ENCODE measurements at regions not wholly inside any gene's neighbourhood (a gene's known extent, or its start where the extent isn't known, plus 50 kb on each side); places are given as distances from the start of the nearest gene placed in this dataset.

DNA sequence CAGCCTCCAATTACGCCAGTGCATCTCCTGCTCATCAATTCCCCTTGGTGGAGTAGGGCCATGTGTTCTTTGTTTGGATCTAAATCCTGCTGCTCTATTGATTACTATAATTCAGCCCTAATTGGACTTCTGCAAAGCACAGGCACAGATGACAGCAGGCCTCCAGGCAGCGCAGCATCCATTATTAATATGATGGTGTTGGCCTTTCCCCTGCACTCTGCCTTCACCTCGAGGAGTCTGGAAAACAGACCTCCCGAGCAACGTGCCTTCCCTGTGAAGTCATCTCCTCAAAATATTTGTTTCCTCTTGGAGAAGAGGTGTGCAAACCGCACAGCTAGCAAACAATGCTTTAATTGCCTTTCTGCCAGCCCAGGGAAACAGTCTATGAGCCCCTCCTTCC lies 92.5 kb downstream of the UQCRFS1 start (continued):
- TF ChIP-seq SREBF2 (IDR thresholded peaks at IDR 0.05; ENCODE audit: low read length) = no peak

DNA sequence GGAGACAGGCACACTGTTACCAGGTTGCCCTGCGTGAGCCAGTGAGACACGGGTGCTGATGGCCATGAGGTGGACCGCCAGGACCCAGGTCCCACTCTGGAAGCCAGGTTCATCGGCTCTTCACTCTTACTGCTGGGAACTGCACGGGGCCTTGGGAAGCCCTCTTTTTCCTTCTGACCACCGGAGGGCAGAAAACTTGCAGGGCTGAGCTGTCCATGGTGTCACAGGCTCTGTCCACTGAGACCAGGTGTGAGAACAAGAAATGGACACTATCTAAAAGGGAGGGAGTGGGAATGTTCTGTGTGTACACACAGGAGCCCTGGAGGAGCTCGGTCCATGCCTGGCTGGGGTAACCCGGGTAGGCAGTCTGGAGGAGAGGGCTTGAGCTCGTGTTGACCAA lies 93.4 kb downstream of the UQCRFS1 start:
- SMC1A ChIA-PET (ENCODE audit: uncharacterized antibody, unreplicated experiment) = no interaction called here
- Histone ChIP-seq H3K9ac (ENCODE audit: control insufficient read depth, insufficient read depth, low read length) (no peak overlapping the region), H3K4me2 (ENCODE audit: control insufficient read depth, insufficient read depth) (no peak overlapping the region), H4K20me1 (ENCODE audit: control insufficient read depth, insufficient read depth) (no peaks in the 10 kb centered on the region), H3K4me3 (no peak overlapping the region), H3K36me3 (ENCODE audit: control insufficient read depth in 2 of 2, insufficient read depth in 2 of 2, low read length in 1 of 2) (no peaks in the 10 kb centered on the region), H3K4me1 (ENCODE audit: control insufficient read depth, insufficient read depth, low read length) (no peaks in the 10 kb centered on the region), H3K79me2 (ENCODE audit: control insufficient read depth, insufficient read depth, low read length) (no peaks in the 10 kb centered on the region), H3K27ac (ENCODE audit: control insufficient read depth, insufficient read depth) (no peak overlapping the region), H3K27me3 (replicated peaks in 1 of 2; ENCODE audit: control insufficient read depth in 2 of 2, insufficient read depth in 2 of 2, low read length in 1 of 2) (no peaks in the 10 kb centered on the region), H2AFZ (ENCODE audit: control insufficient read depth, low read depth, low read length) (no peak overlapping the region), H3K9me3 (replicated peaks; ENCODE audit: control insufficient read depth, insufficient read depth, low read length) (no peaks in the 10 kb centered on the region; the same call in 2 of the 3 replicates)
- no TSS peak for BruUV-seq (replicated peaks)
- no peak for ATAC-seq
- intact Hi-C loops (cut with micrococcal nuclease; ENCODE audit: unreplicated experiment) (no loop called here), in situ Hi-C loops (cut with MboI) (no loop called here)
- CTCF ChIA-PET = no interaction called here
- 15% methylated on average over 9 of the region's 9 CpGs for WGBS (ENCODE audit: insufficient coverage, insufficient replicate concordance, low lambda C conversion rate, missing lambda C conversion rate)
- no peak for FAIRE-seq
- POLR2A ChIA-PET = no interaction called here
- no peak for DNase-seq (ENCODE audit: low read depth, low spot score)
- RAD21 ChIA-PET (ENCODE audit: unreplicated experiment) = no interaction called here
- TF ChIP-seq RB1 (IDR thresholded peaks at IDR 0.05; ENCODE audit: borderline replicate concordance) (no peak), SMARCA5 (IDR thresholded peaks at IDR 0.05) (no peak), RUNX3 (IDR thresholded peaks at IDR 0.05; ENCODE audit: low read length) (no peak), CEBPB (IDR thresholded peaks at IDR 0.05; ENCODE audit: borderline replicate concordance in 1 of 2, low read depth in 2 of 2, low read length in 2 of 2) (no peak), SMC3 (IDR thresholded peaks at IDR 0.05; ENCODE audit: borderline replicate concordance, low read length) (no peak), MYC (IDR thresholded peaks at IDR 0.05; ENCODE audit: insufficient read depth, insufficient read length, insufficient replicate concordance, low read length, severe bottlenecking) (no peak), EED (IDR thresholded peaks at IDR 0.05; ENCODE audit: low read depth) (no peak), NFIC (IDR thresholded peaks at IDR 0.05; ENCODE audit: low read depth, low read length) (no peak), IKZF1 (conservative IDR thresholded peaks at IDR 0.05) (no peak), TCF12 (IDR thresholded peaks at IDR 0.05; ENCODE audit: low read depth, low read length) (no peak), MTA2 (IDR thresholded peaks at IDR 0.05; ENCODE audit: low read depth) (no peak), HDGF (IDR thresholded peaks at IDR 0.05) (no peak)
- TF ChIP-seq, protein P1, sequence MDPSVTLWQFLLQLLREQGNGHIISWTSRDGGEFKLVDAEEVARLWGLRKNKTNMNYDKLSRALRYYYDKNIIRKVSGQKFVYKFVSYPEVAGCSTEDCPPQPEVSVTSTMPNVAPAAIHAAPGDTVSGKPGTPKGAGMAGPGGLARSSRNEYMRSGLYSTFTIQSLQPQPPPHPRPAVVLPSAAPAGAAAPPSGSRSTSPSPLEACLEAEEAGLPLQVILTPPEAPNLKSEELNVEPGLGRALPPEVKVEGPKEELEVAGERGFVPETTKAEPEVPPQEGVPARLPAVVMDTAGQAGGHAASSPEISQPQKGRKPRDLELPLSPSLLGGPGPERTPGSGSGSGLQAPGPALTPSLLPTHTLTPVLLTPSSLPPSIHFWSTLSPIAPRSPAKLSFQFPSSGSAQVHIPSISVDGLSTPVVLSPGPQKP (IDR thresholded peaks at IDR 0.05; ENCODE audit: low read depth, low read length) = no peak
- TF ChIP-seq, protein P2, sequence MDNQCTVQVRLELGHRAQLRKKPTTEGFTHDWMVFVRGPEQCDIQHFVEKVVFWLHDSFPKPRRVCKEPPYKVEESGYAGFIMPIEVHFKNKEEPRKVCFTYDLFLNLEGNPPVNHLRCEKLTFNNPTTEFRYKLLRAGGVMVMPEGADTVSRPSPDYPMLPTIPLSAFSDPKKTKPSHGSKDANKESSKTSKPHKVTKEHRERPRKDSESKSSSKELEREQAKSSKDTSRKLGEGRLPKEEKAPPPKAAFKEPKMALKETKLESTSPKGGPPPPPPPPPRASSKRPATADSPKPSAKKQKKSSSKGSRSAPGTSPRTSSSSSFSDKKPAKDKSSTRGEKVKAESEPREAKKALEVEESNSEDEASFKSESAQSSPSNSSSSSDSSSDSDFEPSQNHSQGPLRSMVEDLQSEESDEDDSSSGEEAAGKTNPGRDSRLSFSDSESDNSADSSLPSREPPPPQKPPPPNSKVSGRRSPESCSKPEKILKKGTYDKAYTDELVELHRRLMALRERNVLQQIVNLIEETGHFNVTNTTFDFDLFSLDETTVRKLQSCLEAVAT (IDR thresholded peaks at IDR 0.05) = no peak
- TF ChIP-seq, protein P3, sequence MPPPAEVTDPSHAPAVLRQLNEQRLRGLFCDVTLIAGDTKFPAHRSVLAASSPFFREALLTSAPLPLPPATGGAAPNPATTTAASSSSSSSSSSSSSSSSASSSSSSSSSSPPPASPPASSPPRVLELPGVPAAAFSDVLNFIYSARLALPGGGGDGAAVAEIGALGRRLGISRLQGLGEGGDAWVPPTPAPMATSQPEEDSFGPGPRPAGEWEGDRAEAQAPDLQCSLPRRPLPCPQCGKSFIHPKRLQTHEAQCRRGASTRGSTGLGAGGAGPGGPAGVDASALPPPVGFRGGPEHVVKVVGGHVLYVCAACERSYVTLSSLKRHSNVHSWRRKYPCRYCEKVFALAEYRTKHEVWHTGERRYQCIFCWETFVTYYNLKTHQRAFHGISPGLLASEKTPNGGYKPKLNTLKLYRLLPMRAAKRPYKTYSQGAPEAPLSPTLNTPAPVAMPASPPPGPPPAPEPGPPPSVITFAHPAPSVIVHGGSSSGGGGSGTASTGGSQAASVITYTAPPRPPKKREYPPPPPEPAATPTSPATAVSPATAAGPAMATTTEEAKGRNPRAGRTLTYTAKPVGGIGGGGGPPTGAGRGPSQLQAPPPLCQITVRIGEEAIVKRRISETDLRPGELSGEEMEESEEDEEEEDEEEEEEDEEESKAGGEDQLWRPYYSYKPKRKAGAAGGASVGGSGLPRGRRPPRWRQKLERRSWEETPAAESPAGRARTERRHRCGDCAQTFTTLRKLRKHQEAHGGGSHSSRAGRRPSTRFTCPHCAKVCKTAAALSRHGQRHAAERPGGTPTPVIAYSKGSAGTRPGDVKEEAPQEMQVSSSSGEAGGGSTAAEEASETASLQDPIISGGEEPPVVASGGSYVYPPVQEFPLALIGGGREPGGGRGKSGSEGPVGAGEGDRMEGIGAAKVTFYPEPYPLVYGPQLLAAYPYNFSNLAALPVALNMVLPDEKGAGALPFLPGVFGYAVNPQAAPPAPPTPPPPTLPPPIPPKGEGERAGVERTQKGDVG (CRISPR knock-in tag; IDR thresholded peaks at IDR 0.05) = no peak
- TF ChIP-seq, protein P4, sequence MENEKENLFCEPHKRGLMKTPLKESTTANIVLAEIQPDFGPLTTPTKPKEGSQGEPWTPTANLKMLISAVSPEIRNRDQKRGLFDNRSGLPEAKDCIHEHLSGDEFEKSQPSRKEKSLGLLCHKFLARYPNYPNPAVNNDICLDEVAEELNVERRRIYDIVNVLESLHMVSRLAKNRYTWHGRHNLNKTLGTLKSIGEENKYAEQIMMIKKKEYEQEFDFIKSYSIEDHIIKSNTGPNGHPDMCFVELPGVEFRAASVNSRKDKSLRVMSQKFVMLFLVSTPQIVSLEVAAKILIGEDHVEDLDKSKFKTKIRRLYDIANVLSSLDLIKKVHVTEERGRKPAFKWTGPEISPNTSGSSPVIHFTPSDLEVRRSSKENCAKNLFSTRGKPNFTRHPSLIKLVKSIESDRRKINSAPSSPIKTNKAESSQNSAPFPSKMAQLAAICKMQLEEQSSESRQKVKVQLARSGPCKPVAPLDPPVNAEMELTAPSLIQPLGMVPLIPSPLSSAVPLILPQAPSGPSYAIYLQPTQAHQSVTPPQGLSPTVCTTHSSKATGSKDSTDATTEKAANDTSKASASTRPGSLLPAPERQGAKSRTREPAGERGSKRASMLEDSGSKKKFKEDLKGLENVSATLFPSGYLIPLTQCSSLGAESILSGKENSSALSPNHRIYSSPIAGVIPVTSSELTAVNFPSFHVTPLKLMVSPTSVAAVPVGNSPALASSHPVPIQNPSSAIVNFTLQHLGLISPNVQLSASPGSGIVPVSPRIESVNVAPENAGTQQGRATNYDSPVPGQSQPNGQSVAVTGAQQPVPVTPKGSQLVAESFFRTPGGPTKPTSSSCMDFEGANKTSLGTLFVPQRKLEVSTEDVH (IDR thresholded peaks at IDR 0.05; ENCODE audit: low read depth, partially characterized antibody) = no peak
